GM12892 (cell line): ENCODE measurements at regions not wholly inside any gene's neighbourhood (a gene's known extent, or its start where the extent isn't known, plus 50 kb on each side); places are given as distances from the start of the nearest gene placed in this dataset.

Source experiments
- POLR2A ChIP-seq: IDR thresholded peaks from 2 replicates; pipeline ENCODE4 v1.6.1; 2011; ENCODE audit warnings: low read depth, low read length, control low read depth
- POLR2AphosphoS5 ChIP-seq: IDR thresholded peaks from 2 replicates; pipeline ENCODE4 v1.6.1; 2011; ENCODE audit warnings: low read depth, low read length, control low read depth
- TAF1 ChIP-seq: IDR thresholded peaks from 2 replicates; pipeline ENCODE4 v1.6.1; 2011; ENCODE audit warnings: low read depth, mild to moderate bottlenecking, control low read depth, low read length, borderline replicate concordance

DNA sequence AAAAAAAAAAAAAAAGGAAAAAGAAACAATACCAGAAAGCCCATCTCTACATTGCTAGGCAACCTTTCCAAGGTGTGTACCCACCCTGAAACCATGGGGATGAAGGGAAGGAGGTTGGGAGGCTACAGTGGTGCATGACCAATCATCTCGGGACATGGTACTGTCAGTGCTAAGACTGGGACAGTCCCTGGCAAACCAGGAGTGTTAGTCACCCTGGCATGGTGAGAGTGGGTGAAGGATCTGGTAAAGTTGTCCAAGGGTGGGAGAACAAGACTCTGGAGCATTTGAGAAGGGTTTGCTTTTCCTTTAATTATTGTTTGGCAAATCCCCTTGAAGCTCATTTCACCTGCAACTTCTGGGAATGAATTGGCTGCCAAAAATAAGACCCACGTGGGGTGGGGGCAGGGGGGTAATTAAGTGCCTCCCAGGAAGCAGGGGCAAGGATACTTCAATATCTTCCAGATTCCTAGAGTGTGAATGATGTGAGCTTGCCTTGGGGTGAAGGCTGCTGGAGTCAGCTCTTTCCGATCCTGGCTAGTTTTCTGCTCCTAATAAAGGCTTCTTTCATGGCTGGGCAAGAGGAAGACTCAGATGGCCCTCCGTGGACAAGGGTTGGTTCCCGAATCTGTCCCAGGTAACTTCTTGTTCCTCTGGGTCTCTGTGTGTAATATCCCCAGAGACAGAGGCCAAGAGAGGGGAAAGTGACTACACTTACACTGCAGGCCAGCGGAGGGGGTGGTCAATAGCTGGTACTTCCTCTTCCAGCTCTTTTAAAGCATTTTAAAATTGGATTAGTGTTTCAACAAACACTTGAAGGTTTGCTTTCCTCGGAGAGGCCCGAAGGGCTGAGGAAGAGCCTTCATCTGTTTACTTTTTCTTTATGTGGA lies 61.6 kb upstream of the SPRY4 start:
- TF ChIP-seq POLR2AphosphoS5 (no peak), POLR2A (no peak), TAF1 (no peak)
